Body of pancreas (tissue), 4 donors: ENCODE measurements at regions not wholly inside any gene's neighbourhood (a gene's known extent, or its start where the extent isn't known, plus 50 kb on each side); places are given as distances from the start of the nearest gene placed in this dataset.

ENCODE experiments used
- ATAC-seq: fragments of 150-250 bp; one replicate; pipeline ENCODE4 v1.9.1; 2016
- DNase-seq, 4 donors: peaks; one replicate each; pipeline ENCODE4 v3.0.0-alpha.2; 2019
- H3K27ac ChIP-seq, 4 donors: fragments of 200-600 bp; sonication (generic); 1 replicate in 3 of 4; 2 replicates in 1 of 4; pipeline versions ENCODE4 v1.5.1 to v1.6.1; 2016 to 2019; ENCODE audit warnings: mild to moderate bottlenecking in 1 of 4, mixed read lengths in 1 of 4, moderate library complexity in 1 of 4
- H3K27me3 ChIP-seq, 2 donors: fragments of 200-600 bp; sonication (generic); one replicate each; pipeline ENCODE4 v1.6.0; 2016; ENCODE audit warnings: mild to moderate bottlenecking in 1 of 2
- H3K36me3 ChIP-seq, 2 donors: fragments of 200-600 bp; sonication (generic); replicated peaks in 1 of 2; 2 replicates each; pipeline ENCODE4 v1.5.1; 2016; ENCODE audit warnings: low read depth in 2 of 2; ENCODE audit not compliant: insufficient read depth in 1 of 2
- H3K4me1 ChIP-seq: fragments of 200-600 bp; sonication (generic); one replicate; pipeline ENCODE4 v1.6.0; 2016
- H3K4me3 ChIP-seq, 2 donors: fragments of 200-600 bp; sonication (generic); 1 replicate in 1 of 2; 2 replicates in 1 of 2; pipeline ENCODE4 v1.5.1; 2016 to 2019
- H3K9me3 ChIP-seq, 3 donors: fragments of 200-600 bp; sonication (generic); 1 replicate in 2 of 3; 2 replicates in 1 of 3; pipeline ENCODE4 v1.5.1; 2016
- CTCF ChIP-seq, 7 experiments: fragments of 450-650 bp in 4 of 7; fragments of 200-600 bp in 3 of 7; sonication (generic) in 3 of 7; IDR thresholded peaks; one replicate each; pipeline ENCODE4 v1.5.1; 2016 to 2019; ENCODE audit warnings: antibody characterized with exemption in 7 of 7
- POLR2A ChIP-seq, 3 donors: fragments of 450-650 bp; IDR thresholded peaks; one replicate each; pipeline ENCODE4 v1.6.1; 2016; ENCODE audit warnings: antibody characterized with exemption in 3 of 3, mild to moderate bottlenecking in 2 of 3
- WGBS, 2 donors: methylation state at CpG; one replicate each; pipeline ENCODE4 v1.1.5; 2017; 5-methylcytosine and 5-hydroxymethylcytosine counted together
- intact Hi-C: fragments of 100-400 bp; cut with DNase I; formaldehyde crosslinking; loops from one replicate; pipeline ENCODE4 v1.15.1; 2023

DNA sequence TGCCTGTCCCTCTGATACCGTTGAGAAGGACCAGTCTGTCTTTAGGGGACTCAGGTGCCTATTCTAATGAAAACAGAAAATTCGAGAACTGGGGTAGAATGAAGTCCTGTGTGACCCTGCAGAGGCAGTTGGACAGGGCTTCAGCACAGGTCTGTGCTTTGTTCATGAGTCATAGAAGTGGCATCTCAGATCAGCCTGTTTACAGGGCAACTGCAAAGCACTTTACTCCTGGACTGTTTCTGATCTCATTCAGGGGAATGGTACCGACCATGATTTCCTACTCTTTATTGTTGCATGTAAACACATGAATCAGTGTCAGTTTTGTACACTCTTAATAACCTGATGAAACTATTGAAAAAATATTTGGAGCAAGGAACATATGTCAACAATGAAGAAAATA, 1517.0 kb downstream of the AACS start:
- DNase-seq, result peak; percentile 41 to 65 (median 48)
- H3K9me3 ChIP-seq, result no peaks in the 10 kb centered on the region
- intact Hi-C loops, result no loop called here
- H3K27ac ChIP-seq, result peak overlapping the region; percentile 17 to 65 (median 52)
- 12 to 19% methylated on average over 3 of the region's 3 CpGs for WGBS, 2 donors
- H3K4me1 ChIP-seq, result peaks cover 12% of the 10 kb centered on the region
- H3K27me3 ChIP-seq, result no peaks in the 10 kb centered on the region
- peak; percentile 98 for ATAC-seq
- TF ChIP-seq POLR2A (IDR thresholded peaks at IDR 0.05), result no peak
- no peak for TF ChIP-seq CTCF (IDR thresholded peaks at IDR 0.05)
- H3K4me3 ChIP-seq, result no peak overlapping the region
- H3K36me3 ChIP-seq, result no peaks in the 10 kb centered on the region

GRCh38 chr12:126588586-126589249, 1523.5 kb downstream of the AACS start:
- 68 to 70% methylated on average over 8 of the region's 8 CpGs for WGBS, 2 donors
- Histone ChIP-seq H3K9me3 (no peaks in the 10 kb centered on the region), H3K4me3 (no peak overlapping the region), H3K36me3 (no peaks in the 10 kb centered on the region), H3K27ac (no peak overlapping the region), H3K27me3 (no peaks in the 10 kb centered on the region), H3K4me1 (peaks cover 11% of the 10 kb centered on the region)
- no peak for TF ChIP-seq POLR2A (IDR thresholded peaks at IDR 0.05)
- no peak for TF ChIP-seq CTCF (IDR thresholded peaks at IDR 0.05)
- DNase-seq, result no peak
- no peak for ATAC-seq
- intact Hi-C loops, result no loop called here

- 46 to 47% methylated on average over 2 of the region's 2 CpGs for WGBS, 2 donors
- Histone ChIP-seq H3K4me1 (peaks cover 17% of the 10 kb centered on the region), H3K9me3 (no peaks in the 10 kb centered on the region), H3K4me3 (no peak overlapping the region), H3K36me3 (no peaks in the 10 kb centered on the region), H3K27me3 (no peaks in the 10 kb centered on the region), H3K27ac (no peak overlapping the region)
- intact Hi-C loops, result no loop called here
- ATAC-seq (no peak), DNase-seq (no peak)
- TF ChIP-seq CTCF (IDR thresholded peaks at IDR 0.05) (no peak), POLR2A (IDR thresholded peaks at IDR 0.05) (no peak)
These were observed 1526.3 kb downstream of the AACS start for GRCh38 chr12:126591533-126591932.

- WGBS, 2 donors, result 36 to 41% methylated on average over 5 of the region's 5 CpGs
- H3K4me1 ChIP-seq, result peaks cover 27% of the 10 kb centered on the region
- intact Hi-C loops, result no loop called here
- no peak overlapping the region for H3K4me3 ChIP-seq
- peak overlapping the region; percentile 10 to 67 (median 48) for H3K27ac ChIP-seq
- no peaks in the 10 kb centered on the region for H3K9me3 ChIP-seq
- H3K36me3 ChIP-seq, result no peaks in the 10 kb centered on the region
- ATAC-seq (peak; percentile 96), DNase-seq (peak; percentile 53 to 73 (median 60))
- TF ChIP-seq POLR2A (IDR thresholded peaks at IDR 0.05) (peak in 1 of 3 donors; percentile 9), CTCF (IDR thresholded peaks at IDR 0.05) (no peak)
- no peaks in the 10 kb centered on the region for H3K27me3 ChIP-seq
These were observed 1536.2 kb downstream of the AACS start for GRCh38 chr12:126601184-126602170.
